HG02798 (cell line): ENCODE measurements at regions not wholly inside any gene's neighbourhood (a gene's known extent, or its start where the extent isn't known, plus 50 kb on each side); places are given as distances from the start of the nearest gene placed in this dataset.
"Not testable (repeated sequence)": the region's sequence is repeated elsewhere in the genome, so short reads cannot be mapped to it uniquely, and the experiment has no call there.

Source experiments
- ATAC-seq: cut with Tn5 transposase; IDR thresholded peaks from one replicate; pipeline ENCODE4 v1.9.1; 2021; ENCODE audit warnings: mild to moderate bottlenecking; ENCODE audit not compliant: unreplicated experiment, poor library complexity

DNA sequence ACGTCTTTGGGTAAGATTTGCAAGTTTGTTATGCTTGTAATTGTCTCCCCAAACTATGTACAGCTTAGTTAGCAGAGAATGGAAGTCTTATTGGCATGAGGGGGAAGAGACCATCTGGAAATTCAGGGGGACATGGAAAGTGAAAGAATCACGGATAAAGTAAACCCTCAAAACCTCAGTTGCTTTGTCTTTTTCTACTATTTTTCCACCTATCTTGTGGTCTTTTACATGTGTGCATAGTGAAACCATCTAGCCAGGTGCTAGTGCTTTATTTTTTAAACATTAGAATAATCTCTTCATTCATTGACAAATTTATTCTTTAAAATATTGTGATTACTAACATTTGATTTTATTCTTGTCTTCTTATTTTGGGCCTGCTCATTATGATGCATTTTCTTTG, 441.1 kb upstream of the RORB start:
- no peak for ATAC-seq

DNA sequence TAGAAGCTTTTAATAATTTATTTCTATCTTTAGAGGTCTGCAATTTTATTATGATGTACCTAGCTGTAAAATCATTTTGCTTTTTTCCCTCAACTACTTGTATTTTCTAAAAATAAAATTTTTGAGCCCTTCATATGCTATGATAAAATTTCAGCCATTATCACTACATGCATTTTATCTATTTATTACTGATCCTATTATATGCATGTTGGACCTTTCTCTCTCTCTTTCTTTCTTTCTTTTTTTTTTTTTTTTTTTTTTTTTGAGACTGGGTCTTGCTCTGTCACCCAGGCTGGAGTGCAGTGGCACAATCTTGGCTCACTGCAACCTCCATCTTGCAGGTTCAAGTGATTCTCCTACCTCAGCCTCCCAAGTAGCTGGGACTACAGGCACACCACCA, 440.1 kb upstream of the RORB start:
- not testable (repeated sequence) for ATAC-seq

DNA sequence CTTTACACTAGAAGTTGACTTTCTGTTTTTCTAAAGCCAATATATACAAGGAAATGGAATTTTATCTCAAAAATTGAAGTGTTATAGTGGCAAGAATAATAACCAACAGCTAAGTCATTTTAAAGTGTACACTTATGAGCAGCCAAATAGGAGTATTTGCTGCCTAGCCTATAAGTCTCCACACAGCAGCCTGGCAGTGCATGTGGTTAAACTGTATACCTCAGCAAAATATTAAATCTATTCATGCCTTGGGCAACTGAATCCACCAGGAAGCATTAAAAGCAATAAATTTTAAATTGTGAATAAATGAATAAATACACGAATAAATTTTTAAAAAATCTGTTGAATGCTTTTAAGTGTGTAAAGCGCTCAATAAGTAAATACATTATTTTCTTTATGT, 432.4 kb upstream of the RORB start:
- no peak for ATAC-seq

DNA sequence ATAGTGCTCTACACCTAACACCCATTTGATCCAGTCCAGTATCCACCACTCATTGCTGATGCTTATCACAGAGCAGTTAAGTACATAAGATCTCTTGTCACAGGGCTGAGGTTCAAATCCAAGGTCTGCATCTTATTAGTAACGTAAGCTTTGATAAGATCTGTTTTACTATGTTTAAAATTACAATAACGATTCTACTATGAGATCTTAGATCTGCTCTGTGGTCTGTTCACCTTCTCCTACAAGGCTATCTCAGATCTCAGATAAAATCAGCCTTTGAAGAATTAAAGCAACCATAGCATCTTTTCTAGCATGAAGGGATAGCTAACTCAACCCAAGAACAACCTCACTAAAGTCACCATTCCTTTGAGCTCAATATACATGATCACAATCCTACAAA, 431.0 kb upstream of the RORB start:
- no peak for ATAC-seq

DNA sequence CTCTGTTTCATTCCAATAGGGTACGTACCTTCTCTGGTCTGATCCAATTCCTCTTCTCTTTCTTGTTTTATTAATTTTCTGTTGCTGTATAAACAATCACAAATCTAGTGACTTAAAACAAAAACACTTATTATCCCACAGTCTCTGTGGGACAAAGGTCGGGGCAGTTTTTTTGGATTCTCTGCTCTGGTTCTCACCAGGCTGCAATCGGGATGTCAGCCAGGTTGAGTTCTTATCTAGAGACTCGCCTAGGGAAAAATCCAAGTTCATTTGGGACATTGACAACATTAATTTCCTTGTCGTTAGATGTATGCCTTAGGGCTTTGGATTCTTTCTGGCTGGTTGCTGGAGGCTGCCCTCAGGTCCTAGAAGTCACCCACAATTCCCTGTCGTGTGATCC, 430.5 kb upstream of the RORB start:
- ATAC-seq = no peak

DNA sequence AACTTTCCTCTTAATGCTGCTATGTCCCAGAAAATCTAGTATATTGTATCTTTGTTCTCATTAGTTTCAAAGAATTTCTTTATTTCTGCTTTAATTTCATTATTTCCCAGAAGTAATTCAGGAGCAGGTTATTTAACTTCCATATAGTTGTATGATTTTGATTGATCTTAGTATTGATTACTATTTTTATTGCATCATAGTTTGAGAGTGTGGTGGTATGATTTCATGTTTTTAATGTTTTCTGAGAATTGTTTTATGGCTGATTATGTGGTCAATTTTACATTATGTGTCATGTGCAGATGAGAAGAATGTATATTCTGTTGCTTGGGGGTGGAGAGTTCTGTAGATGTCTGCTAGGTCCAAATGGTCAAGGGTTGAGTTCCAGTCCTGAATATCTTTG, 425.6 kb upstream of the RORB start:
- ATAC-seq = no peak

DNA sequence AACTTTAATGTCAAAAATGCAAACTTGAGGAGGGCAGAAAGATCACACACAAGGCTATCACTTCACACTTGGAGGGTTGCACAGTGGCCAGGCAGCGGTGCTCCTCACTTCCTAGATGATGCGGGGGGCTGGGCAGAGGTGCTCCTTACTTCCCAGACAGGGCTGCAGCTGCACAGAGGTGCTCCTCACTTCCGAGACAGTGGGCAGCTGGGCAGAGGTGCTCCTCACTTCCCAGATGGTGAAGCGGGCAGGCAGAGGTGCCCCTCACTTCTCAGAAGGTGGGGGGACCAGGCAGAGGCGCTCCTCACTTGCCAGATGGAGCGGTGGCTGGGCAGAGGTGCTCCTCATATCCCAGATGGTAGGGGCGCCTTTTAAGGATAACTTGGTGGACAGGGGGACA, 423.2 kb upstream of the RORB start:
- no peak for ATAC-seq

DNA sequence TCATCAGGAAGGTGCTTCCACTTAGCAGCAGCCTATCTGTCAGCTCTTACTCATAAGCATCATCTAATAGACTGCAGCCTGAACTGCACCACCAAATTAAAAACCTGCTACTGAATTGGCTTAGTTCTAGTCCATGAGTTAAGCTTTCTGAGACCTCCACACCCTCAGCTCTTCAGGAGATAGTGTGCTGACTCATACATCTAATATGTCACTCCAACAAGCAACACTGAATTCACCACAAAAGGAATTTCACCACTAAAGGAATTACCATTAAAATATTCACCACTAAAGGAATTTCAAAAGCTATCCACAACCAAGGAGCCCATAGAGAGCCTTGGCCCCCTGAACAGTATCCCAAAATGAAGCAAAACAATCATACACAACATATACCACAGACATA, 418.5 kb upstream of the RORB start:
- no peak for ATAC-seq

DNA sequence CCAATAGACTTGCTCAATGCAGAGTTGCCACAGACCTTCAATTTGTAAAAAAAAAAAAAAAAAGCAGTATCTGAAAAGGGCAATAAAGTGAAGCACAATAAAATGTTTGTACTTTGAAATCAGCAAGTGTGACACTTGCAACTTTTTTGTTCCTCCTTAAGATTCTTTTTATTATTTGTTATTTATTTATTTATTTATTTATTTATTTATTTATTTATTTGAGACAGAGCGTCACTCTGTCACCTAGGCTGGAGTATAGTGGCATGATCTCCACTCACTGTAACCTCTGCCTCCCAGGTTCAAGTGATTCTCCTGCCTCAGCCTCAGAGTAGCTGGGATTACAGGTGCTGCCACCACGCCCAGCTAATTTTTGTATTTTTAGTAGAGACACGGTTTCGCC, 416.5 kb upstream of the RORB start:
- ATAC-seq = not testable (repeated sequence)

DNA sequence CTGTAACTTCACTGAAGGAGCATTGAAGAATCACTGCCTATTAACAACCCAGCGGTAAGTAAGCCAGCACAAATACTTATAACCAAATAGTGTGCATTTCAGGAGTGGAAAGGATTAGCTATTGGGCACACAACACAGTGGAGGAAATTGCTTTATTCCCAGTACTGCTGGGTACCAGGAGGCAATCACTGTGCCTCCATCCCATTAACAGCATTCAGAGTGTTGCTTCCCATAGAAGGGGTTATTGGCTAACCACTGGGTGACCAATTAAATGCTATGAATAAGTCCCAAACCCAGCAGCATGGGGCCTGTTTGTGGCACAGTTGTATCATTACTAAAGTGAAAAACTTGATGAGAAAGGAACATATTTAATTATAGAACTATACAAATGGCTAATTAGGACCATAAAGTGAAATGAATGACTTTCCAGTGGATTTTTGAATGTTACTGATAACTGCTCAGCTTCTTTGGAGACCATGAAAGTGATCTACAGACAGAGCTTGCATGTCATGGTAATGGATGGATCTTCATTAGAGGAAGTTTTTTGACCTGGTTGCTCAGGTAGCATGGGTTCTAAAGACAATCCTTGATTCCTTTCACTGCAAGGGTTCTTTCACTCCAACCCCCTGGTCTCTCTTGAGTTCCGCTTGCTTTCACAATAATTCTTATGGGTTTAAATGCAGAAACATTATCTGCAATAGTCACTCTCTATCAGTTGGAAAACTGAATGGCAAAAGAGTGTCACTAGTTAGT, 413.3 kb upstream of the RORB start:
- no peak for ATAC-seq

DNA sequence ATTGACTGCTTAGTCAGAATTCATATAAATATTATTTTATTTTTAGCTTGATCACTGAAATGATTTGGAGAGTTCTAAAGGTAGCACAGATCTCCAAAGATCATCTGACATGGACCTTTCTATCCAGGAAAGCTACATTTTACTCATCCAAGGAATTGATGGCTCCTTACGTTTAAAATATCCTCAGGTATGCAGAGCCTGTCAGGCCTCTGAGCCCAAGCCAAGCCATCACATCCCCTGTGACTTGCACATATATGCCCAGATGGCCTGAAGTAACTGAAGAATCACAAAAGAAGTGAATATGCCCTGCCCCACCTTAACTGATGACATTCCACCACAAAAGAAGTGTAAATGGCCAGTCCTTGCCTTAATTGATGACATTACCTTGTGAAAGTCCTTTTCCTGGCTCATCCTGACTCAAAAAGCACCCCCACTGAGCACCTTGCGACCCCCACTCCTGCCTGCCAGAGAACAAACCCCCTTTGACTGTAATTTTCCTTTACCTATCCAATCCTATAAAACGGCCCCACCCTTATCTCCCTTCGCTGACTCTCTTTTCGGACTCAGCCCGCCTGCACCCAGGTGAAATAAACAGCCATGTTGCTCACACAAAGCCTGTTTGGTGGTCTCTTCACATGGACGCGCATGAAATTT, 411.6 kb upstream of the RORB start:
- ATAC-seq = not testable (repeated sequence)

DNA sequence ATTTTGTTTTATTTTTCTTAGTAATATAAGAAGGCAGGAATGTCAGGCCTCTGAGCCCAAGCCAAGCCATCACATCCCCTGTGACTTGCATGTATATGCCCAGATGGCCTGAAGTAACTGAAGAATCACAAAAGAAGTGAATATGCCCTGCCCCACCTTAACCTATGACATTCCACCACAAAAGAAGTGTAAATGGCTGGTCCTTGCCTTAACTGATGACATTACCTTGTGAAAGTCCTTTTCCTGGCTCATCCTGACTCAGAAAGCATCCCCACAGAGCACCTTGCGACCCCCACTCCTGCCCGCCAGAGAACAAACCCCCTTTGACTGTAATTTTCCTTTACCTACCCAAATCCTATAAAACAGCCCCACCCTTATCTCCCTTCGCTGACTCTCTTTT, 406.2 kb upstream of the RORB start:
- not testable (repeated sequence) for ATAC-seq

DNA sequence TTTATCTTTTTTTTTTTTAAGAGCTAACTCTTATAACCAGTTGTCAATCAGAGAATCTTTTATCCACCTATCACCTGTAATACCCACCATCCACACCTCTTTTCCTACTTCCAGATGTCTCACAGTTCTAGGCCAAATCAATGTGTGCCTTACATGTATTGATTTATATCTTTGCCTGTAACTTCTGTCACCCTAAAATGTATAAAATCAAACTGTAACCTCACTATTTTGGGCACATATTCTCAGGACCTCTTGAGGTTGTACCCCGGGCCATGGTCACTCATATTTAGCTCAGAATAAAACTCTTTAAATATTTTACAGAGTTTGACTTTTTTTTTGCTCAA, 404.7 kb upstream of the RORB start:
- ATAC-seq = no peak

DNA sequence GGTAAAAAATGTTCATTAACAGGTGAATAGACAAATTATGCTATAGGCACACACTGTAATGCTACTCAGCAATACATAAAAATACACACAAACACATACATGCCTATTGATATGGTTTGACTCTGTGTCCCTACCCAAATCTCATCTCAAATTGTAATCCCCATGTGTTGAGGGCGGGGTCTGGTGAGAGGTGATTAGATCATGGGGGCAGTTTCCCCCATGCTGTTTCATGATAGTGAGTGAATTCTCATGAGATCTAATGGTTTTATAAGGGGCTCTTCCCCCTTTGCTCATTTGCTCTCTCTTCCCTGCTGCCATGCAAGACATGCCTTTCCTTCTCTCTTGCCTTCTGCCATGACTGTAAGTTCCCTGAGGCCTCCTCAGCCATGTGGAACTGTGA, 403.1 kb upstream of the RORB start:
- ATAC-seq = not testable (repeated sequence)

DNA sequence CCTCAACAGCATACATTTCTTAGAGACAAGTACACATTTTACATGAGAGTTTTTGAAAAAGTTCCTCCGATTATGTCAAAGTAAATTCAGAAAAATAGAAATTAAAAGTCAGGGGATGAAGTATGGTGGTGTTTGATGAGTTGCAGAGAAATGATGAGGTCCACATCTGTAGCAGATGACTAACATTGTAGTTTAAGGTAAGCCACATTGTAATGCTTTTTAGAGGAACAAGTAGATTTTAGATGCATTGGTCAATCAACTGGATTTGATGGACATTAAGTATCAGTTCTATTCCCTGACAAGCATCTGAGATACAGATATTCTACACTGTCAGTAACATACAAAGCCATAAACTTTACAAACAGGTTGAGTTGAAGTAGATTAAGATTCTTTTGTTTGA, 402.4 kb upstream of the RORB start:
- no peak for ATAC-seq

DNA sequence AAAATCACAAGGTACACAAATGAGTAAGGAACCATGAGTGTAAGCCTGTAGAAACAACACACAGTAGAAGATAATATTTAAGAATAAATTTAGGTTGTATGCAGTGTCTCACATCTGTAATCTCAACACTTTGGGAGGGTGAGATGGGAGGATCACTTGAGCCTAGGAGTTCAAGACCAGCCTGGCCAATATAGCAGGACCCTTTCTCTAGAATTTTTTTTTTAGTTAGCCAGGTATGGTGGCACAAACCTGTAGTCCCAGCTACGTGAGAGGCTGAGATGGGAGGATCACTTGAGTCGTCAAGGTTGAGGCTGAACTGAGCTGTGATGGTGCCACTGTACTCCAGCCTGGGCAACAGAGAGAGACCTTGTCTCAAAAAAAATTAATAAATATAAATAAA, 401.2 kb upstream of the RORB start:
- ATAC-seq = no peak

DNA sequence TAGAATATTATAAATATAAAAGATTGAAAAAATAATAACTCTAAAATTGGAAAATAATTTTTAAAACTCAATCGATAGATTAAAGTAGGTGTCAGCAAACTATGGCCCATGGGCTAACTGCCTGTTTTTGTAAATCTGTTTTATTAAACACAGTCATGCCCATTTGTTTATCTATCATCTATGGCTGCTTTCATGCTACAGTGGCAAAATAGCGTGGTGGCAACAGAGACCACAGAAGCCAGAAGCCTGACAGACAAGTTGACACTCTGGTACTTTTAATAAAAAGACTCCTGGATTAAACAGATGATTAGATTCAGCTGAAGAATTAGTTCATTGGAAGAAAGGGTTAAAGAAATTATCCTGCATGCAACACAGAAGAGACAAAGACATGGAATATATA, 400.7 kb upstream of the RORB start:
- ATAC-seq = no peak

DNA sequence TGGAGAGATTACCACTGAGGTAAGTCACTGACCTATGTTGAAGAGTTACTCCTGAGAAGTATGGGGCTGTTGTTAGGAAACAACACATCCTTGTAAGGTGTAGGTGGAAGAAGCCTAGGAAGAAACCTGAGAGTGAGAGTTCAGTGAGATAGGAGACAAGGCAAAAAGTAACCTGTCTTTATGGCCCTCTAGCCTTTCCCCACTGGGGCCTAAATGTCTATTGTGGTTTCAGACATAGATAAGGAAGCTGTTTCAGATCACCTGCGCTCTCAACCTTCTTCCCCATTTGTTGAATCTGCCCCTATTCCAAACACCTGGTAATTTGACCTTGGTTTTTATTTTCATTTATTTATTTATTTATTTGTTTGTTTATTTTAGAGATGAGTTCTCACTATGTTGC, 397.1 kb upstream of the RORB start:
- no peak for ATAC-seq

DNA sequence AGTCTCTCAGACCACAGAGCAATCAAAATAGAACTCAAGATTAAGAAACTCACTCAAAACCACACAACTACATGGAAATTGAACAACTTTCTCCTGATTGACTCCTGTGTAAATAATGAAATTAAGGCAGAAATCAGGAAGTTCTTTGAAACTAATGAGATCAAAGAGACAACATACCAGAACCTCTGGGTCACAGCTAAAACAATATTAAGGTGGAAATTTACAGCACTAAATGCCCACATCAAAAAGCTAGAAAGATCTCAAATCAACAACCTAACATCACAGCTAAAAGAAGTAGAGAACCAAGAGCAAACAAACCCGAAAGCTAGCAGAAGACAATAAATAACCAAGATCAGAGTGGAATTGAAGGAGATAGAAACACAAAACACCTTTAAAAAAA, 395.0 kb upstream of the RORB start:
- ATAC-seq = not testable (repeated sequence)

DNA sequence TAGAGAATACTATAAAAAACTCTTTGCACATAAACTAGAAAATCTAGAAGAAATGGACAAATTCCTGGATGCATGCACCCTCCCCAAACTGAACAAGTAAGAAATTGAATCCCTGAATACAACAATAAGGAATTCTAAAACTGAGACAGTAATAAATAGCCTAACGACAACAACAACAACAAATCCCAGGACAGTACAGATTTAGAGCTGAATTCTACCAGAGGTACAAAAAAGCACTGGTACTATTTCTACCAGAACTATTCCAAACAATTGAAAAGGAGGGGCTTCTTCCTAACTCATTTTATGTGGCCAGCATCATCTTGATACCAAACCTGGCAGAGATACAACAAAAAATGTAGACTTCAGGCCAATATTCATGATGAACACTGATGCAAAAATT, 394.4 kb upstream of the RORB start:
- ATAC-seq = no peak

DNA sequence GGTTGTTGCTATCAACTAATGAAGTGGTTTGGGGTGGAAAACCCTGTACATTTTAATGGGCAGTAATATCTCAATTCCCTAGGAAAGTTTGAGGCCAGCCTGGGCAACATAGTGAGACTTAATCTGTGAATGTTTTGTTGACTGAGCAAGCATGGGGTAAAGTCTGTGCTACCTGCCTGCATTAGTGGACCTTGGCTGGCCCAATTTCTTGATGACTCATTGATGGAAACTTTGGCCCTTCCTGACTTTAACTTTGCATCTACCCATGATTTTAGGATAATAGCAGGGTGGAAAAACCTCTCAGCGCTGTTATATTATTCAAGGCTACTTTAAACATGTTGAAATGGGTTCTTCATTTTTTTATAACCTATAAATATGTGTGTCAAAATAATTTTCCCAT, 389.4 kb upstream of the RORB start:
- ATAC-seq = no peak

DNA sequence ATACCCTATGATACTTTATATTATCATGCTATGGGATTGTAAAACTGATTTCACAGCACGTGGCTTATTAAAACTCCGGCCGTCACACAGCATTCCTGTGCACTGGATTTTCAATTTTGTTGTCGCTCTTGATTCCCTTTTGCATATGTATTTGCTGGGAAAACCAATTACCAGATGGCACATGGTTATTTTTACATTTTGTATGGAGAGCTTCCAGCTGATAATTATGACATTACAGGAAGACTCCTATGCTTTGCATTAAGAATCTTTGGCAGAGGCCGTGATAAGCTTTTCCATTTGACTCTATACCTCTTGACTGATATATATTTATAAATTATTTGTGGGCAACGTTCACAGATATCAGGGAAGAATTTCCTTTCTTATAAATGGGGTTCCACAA, 381.2 kb upstream of the RORB start:
- ATAC-seq = no peak
